HAP-1 (cell line): ENCODE measurements at regions not wholly inside any gene's neighbourhood (a gene's known extent, or its start where the extent isn't known, plus 50 kb on each side); places are given as distances from the start of the nearest gene placed in this dataset.

ENCODE experiments used
- DNase-seq, 2 experiments: peaks; one replicate each; pipeline ENCODE4 v3.0.0-alpha.2; 2016 to 2020; ENCODE audit warnings: low spot score in 2 of 2
- H3K27me3 ChIP-seq: fragments of 250-450 bp; sonication (Bioruptor Pico); 2 replicates; pipeline ENCODE4 v1.5.1; 2020; ENCODE audit warnings: low read depth, mild to moderate bottlenecking, moderate library complexity
- H3K36me3 ChIP-seq: fragments of 250-450 bp; sonication (Bioruptor Pico); replicated peaks from 2 replicates; pipeline ENCODE4 v1.5.1; 2020; ENCODE audit warnings: mild to moderate bottlenecking
- H3K4me1 ChIP-seq: fragments of 250-450 bp; sonication (Bioruptor Pico); 2 replicates; pipeline ENCODE4 v1.5.1; 2020; ENCODE audit warnings: mild to moderate bottlenecking
- H3K4me3 ChIP-seq: fragments of 250-450 bp; sonication (Bioruptor Pico); 2 replicates; pipeline ENCODE4 v1.5.1; 2020; ENCODE audit warnings: mild to moderate bottlenecking, moderate library complexity
- H3K9me3 ChIP-seq: fragments of 250-450 bp; sonication (Bioruptor Pico); 2 replicates; pipeline ENCODE4 v1.5.1; 2020; ENCODE audit warnings: mild to moderate bottlenecking, moderate library complexity
- in situ Hi-C: fragments of 300-500 bp; cut with MboI; formaldehyde crosslinking; loops from 3 replicates; pipeline ENCODE4 v1.14.3; 2020; ENCODE audit warnings: low sequenced_read_pairs, inconsistent platforms, mixed read lengths

DNA sequence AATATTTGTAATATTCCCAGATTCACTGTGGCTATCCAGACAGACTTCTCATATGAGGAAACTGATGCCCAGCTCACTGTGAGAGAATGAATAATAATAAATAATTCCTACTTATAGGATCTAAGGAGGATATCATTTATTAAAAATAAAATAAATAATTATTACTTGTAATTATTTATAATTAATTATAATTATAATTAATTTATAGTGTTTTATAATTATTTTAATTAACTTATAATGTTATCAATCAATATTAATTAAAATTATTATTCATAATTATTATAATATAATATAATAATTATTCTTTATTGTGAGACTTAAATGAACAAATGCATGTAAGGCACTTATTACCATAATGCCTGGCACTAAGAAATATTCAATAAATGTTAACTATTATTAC, 192.8 kb downstream of the GALC start:
- Histone ChIP-seq H3K4me3 (no peak overlapping the region), H3K36me3 (no peaks in the 10 kb centered on the region), H3K4me1 (no peaks in the 10 kb centered on the region), H3K27me3 (no peaks in the 10 kb centered on the region), H3K9me3 (no peaks in the 10 kb centered on the region)
- in situ Hi-C loops: no loop called here
- no peak for DNase-seq

DNA sequence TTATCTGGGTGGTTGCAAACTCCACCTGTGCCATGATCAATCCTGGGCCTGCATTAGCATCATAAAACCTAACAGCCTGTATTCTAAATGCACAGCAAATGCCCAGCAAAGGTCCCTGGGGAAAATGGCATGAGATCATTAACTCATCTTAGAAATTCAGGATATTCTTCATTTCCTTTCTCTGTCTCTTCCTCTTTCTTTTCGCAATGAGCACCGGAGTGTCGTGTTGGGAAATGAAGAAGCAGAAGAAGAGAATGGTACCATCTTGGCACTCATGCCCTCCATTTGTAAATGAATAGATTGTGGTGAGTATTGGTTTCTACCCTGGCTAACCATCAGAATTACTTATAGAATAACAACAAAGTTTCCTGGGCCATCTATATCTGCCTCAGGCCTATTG, 193.6 kb downstream of the GALC start:
- no peak overlapping the region for H3K4me3 ChIP-seq
- no peak for DNase-seq
- in situ Hi-C loops: no loop called here
- H3K4me1 ChIP-seq: no peaks in the 10 kb centered on the region
- no peaks in the 10 kb centered on the region for H3K9me3 ChIP-seq
- no peaks in the 10 kb centered on the region for H3K36me3 ChIP-seq
- H3K27me3 ChIP-seq: no peaks in the 10 kb centered on the region

- Histone ChIP-seq H3K27me3 (no peaks in the 10 kb centered on the region), H3K4me3 (no peak overlapping the region), H3K36me3 (no peaks in the 10 kb centered on the region), H3K9me3 (no peaks in the 10 kb centered on the region), H3K4me1 (no peaks in the 10 kb centered on the region)
- DNase-seq: no peak
- in situ Hi-C loops: no loop called here
These were observed 196.0 kb downstream of the GALC start for GRCh38 chr14:87797001-87797400.

DNA sequence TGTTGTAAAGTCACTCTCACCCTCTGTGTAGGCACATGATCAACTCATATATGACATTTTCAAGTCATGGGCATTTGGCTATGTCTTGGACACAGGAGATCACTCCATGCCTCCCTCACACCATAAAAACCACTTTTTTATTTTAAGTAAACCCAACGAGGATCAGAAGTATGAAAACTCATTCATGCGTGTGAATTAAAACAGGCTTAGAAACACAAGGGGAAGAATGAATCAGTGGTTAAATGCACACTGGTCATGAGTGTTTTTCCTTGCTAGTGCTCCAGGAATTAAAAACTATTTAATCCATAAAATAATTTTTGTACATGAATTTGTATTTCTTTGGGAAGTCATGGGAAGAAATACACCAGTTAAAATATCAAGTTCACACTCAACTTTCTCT, 198.4 kb downstream of the GALC start:
- no peak for DNase-seq
- no peaks in the 10 kb centered on the region for H3K36me3 ChIP-seq
- no peaks in the 10 kb centered on the region for H3K4me1 ChIP-seq
- no peaks in the 10 kb centered on the region for H3K9me3 ChIP-seq
- H3K4me3 ChIP-seq: no peak overlapping the region
- in situ Hi-C loops: no loop called here
- H3K27me3 ChIP-seq: no peaks in the 10 kb centered on the region

- in situ Hi-C loops: no loop called here
- Histone ChIP-seq H3K4me3 (no peak overlapping the region), H3K36me3 (no peaks in the 10 kb centered on the region), H3K9me3 (no peaks in the 10 kb centered on the region), H3K27me3 (no peaks in the 10 kb centered on the region), H3K4me1 (no peaks in the 10 kb centered on the region)
- DNase-seq: no peak
These were observed 207.1 kb downstream of the GALC start for GRCh38 chr14:87785897-87786296.

DNA sequence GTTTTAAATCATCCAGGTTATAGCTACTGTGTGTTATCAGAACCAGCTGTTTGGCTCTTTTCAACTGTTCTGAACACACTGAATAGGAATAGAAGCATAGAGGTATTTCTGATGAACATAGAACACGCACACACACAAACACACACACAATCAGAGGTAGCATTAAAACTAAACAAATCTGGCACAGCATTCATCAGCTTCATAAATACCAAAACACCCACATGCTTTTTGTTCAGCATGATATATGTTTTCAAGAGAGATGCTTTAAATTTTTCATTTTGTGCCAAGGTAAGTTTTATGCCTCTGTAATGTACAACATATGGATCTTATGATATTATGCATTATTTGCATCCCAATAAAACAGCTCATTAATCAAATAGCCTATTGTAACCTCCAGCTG, 208.6 kb downstream of the GALC start:
- Histone ChIP-seq H3K4me3 (no peak overlapping the region), H3K4me1 (no peaks in the 10 kb centered on the region), H3K27me3 (no peaks in the 10 kb centered on the region), H3K36me3 (no peaks in the 10 kb centered on the region), H3K9me3 (no peaks in the 10 kb centered on the region)
- in situ Hi-C loops: no loop called here
- no peak for DNase-seq

DNA sequence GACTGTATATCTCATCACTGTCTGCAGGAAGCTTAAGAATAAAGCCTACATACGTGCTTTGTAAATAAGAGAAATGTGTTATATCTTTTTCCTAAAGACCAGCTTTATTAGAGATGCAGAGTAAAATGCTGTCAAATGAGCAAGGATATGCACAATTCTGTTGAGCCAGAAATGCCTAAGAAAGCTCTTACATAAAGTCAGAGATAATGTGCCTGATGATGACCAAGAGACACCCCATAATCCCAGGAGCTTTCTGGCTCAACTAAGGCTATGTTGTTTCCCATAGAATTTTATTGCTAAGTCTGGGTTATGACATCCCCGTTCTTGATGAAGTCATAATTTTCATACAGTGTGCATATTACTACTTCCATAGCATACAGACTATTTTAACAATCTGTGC, 209.9 kb downstream of the GALC start:
- no peaks in the 10 kb centered on the region for H3K27me3 ChIP-seq
- no peaks in the 10 kb centered on the region for H3K4me1 ChIP-seq
- no peaks in the 10 kb centered on the region for H3K36me3 ChIP-seq
- in situ Hi-C loops: no loop called here
- H3K4me3 ChIP-seq: no peak overlapping the region
- no peak for DNase-seq
- no peaks in the 10 kb centered on the region for H3K9me3 ChIP-seq

GRCh38 chr14:87772854-87773253, 220.1 kb downstream of the GALC start:
- Histone ChIP-seq H3K4me3 (no peak overlapping the region), H3K27me3 (no peaks in the 10 kb centered on the region), H3K4me1 (no peaks in the 10 kb centered on the region), H3K9me3 (no peaks in the 10 kb centered on the region), H3K36me3 (no peaks in the 10 kb centered on the region)
- DNase-seq: no peak
- in situ Hi-C loops: no loop called here

DNA sequence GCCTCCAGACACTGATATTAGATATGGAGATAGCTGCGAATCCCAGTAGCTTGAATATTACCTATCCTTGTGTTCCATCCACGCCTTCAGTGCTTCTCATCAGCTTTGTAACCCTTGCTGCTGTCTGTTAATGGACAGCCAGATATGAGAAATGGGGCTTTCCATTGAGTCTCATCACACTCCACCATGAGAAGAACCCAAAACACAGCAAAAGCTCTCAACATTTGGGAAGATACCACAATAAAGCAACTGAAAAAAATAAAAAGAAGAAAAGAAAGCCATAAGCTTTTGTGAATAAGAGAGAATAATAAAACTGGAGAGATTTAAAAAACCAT, 225.4 kb downstream of the GALC start:
- in situ Hi-C loops: no loop called here
- H3K36me3 ChIP-seq: no peaks in the 10 kb centered on the region
- H3K27me3 ChIP-seq: no peaks in the 10 kb centered on the region
- no peaks in the 10 kb centered on the region for H3K9me3 ChIP-seq
- no peaks in the 10 kb centered on the region for H3K4me1 ChIP-seq
- no peak overlapping the region for H3K4me3 ChIP-seq
- DNase-seq: no peak

DNA sequence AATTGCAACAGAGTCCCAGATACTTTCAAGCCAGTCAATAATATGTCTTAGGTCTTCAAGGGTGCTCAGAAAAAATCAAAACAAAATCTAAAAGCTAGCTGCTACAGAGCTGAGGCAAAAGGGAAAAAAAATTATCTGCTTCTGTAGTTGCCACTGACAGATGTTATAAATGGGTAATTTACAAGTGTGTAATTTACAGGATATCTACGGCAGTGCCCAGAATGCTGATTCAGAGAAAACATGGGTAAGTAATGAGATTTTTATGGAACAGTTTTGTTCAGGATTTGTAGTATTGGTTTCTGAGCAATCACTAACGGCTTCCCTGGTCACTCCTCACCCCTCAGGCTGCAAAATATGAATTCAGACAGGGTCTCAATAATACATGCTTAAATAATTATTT, 234.1 kb downstream of the GALC start:
- no peaks in the 10 kb centered on the region for H3K36me3 ChIP-seq
- no peaks in the 10 kb centered on the region for H3K9me3 ChIP-seq
- in situ Hi-C loops: no loop called here
- no peak overlapping the region for H3K4me3 ChIP-seq
- H3K27me3 ChIP-seq: no peaks in the 10 kb centered on the region
- H3K4me1 ChIP-seq: no peaks in the 10 kb centered on the region
- no peak for DNase-seq

- no peak for DNase-seq
- no peaks in the 10 kb centered on the region for H3K9me3 ChIP-seq
- H3K4me1 ChIP-seq: no peaks in the 10 kb centered on the region
- H3K36me3 ChIP-seq: no peaks in the 10 kb centered on the region
- in situ Hi-C loops: no loop called here
- no peak overlapping the region for H3K4me3 ChIP-seq
- no peaks in the 10 kb centered on the region for H3K27me3 ChIP-seq
These were observed 236.3 kb downstream of the GALC start for GRCh38 chr14:87756661-87757060.

GRCh38 chr14:87754520-87755223, 238.3 kb downstream of the GALC start:
- in situ Hi-C loops: no loop called here
- no peak for DNase-seq
- Histone ChIP-seq H3K36me3 (no peaks in the 10 kb centered on the region), H3K4me3 (no peak overlapping the region), H3K4me1 (no peaks in the 10 kb centered on the region), H3K9me3 (no peaks in the 10 kb centered on the region), H3K27me3 (no peaks in the 10 kb centered on the region)

GRCh38 chr14:87748558-87748957, 244.4 kb downstream of the GALC start:
- no peak overlapping the region for H3K4me3 ChIP-seq
- no peaks in the 10 kb centered on the region for H3K4me1 ChIP-seq
- no peaks in the 10 kb centered on the region for H3K27me3 ChIP-seq
- no peaks in the 10 kb centered on the region for H3K9me3 ChIP-seq
- no peak for DNase-seq
- in situ Hi-C loops: no loop called here
- no peaks in the 10 kb centered on the region for H3K36me3 ChIP-seq

GRCh38 chr14:87745507-87746118, 247.4 kb downstream of the GALC start:
- Histone ChIP-seq H3K4me1 (no peaks in the 10 kb centered on the region), H3K4me3 (no peak overlapping the region), H3K36me3 (no peaks in the 10 kb centered on the region), H3K27me3 (no peaks in the 10 kb centered on the region), H3K9me3 (no peaks in the 10 kb centered on the region)
- in situ Hi-C loops: no loop called here
- peak; percentile 7 to 24 for DNase-seq
